ENCODE measurements at regions not wholly inside any gene's neighbourhood (a gene's known extent, or its start where the extent isn't known, plus 50 kb on each side); places are given as distances from the start of the nearest gene placed in this dataset.

GRCh38 chr5:93924628-93925027 lies 183.2 kb upstream of the POU5F2 start:
- Histone ChIP-seq H3K9ac (replicated peaks; ENCODE audit: extremely low read depth, insufficient read depth, low read length) (no peak overlapping the region), H3K9me3 (replicated peaks; ENCODE audit: control insufficient read depth, insufficient read depth, low read length) (no peaks in the 10 kb centered on the region), H3K4me1 (ENCODE audit: control insufficient read depth, extremely low read depth, insufficient read depth, low read length) (peaks cover 9% of the 10 kb centered on the region), H3K27ac (ENCODE audit: insufficient read depth, low read depth, low read length) (no peak overlapping the region), H3K4me2 (ENCODE audit: insufficient read depth, low read length) (no peak overlapping the region), H3K27me3 (ENCODE audit: control insufficient read depth in 2 of 2, insufficient read depth in 2 of 2, low read length in 2 of 2) (no peaks in the 10 kb centered on the region), H3K4me3 (replicated peaks in 1 of 3; ENCODE audit: insufficient read depth in 1 of 3, low read depth in 1 of 3, low read length in 3 of 3) (no peak overlapping the region), H2AFZ (ENCODE audit: low read depth, low read length) (no peak overlapping the region), H4K20me1 (replicated peaks; ENCODE audit: control insufficient read depth, extremely low read depth, insufficient read depth, low read length) (no peaks in the 10 kb centered on the region), H3K79me2 (ENCODE audit: control insufficient read depth, insufficient read depth, low read length) (no peaks in the 10 kb centered on the region), H3K36me3 (ENCODE audit: control insufficient read depth in 2 of 2, extremely low read depth in 1 of 2, insufficient read depth in 2 of 2, low read length in 2 of 2) (no peaks in the 10 kb centered on the region), H3K9me1 (replicated peaks; ENCODE audit: control insufficient read depth, extremely low read depth, insufficient read depth, low read length) (no peaks in the 10 kb centered on the region)
- FAIRE-seq (no peak), DNase-seq (ENCODE audit: low read depth, low spot score) (no peak)
- TF ChIP-seq MAX (IDR thresholded peaks at IDR 0.05; ENCODE audit: insufficient read depth, insufficient read length), result no peak
- TF ChIP-seq POLR2A (IDR thresholded peaks at IDR 0.05; ENCODE audit: low read depth, low read length), result no peak
- no peak for TF ChIP-seq FOS (IDR thresholded peaks at IDR 0.05; ENCODE audit: borderline replicate concordance, insufficient read depth, low read length)
- TF ChIP-seq GATA2 (IDR thresholded peaks at IDR 0.05; ENCODE audit: insufficient read depth, insufficient read length, low read depth, low read length), result no peak
- no peak for TF ChIP-seq POLR2AphosphoS5 (IDR thresholded peaks at IDR 0.05; ENCODE audit: insufficient read depth, low read depth, low read length)
- no peak for TF ChIP-seq MYC (IDR thresholded peaks at IDR 0.05; ENCODE audit: low read depth, low read length)
- TF ChIP-seq EZH2 (IDR thresholded peaks at IDR 0.05; ENCODE audit: borderline replicate concordance, low read depth, low read length, severe bottlenecking), result no peak
- TF ChIP-seq JUN (IDR thresholded peaks at IDR 0.05; ENCODE audit: borderline replicate concordance, insufficient read depth, insufficient read length, low read depth), result no peak
- TF ChIP-seq, protein P1, sequence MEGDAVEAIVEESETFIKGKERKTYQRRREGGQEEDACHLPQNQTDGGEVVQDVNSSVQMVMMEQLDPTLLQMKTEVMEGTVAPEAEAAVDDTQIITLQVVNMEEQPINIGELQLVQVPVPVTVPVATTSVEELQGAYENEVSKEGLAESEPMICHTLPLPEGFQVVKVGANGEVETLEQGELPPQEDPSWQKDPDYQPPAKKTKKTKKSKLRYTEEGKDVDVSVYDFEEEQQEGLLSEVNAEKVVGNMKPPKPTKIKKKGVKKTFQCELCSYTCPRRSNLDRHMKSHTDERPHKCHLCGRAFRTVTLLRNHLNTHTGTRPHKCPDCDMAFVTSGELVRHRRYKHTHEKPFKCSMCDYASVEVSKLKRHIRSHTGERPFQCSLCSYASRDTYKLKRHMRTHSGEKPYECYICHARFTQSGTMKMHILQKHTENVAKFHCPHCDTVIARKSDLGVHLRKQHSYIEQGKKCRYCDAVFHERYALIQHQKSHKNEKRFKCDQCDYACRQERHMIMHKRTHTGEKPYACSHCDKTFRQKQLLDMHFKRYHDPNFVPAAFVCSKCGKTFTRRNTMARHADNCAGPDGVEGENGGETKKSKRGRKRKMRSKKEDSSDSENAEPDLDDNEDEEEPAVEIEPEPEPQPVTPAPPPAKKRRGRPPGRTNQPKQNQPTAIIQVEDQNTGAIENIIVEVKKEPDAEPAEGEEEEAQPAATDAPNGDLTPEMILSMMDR (IDR thresholded peaks at IDR 0.05; ENCODE audit: extremely low read depth in 1 of 2, insufficient read depth in 1 of 2, low read depth in 1 of 2, low read length in 2 of 2), result no peak
- POLR2A ChIA-PET, result no interaction called here
- no TSS peak for BruUV-seq (replicated peaks)
- intact Hi-C loops (cut with micrococcal nuclease), result no loop called here
- dilution Hi-C loops (cut with MboI; ENCODE audit: extremely low pct_ligation_motif_present, low sequenced_read_pairs), result no loop called here
- CTCF ChIA-PET, result interaction anchor here (1.0 kb wide), 1 partner anchor 21 kb away, joined by 3 read pairs; no protein-coding TSS in a partner anchor

All from endothelial cell of umbilical vein (primary cell).